ENCODE measurements at regions not wholly inside any gene's neighbourhood (a gene's known extent, or its start where the extent isn't known, plus 50 kb on each side); places are given as distances from the start of the nearest gene placed in this dataset.
"Not testable (repeated sequence)": the region's sequence is repeated elsewhere in the genome, so short reads cannot be mapped to it uniquely, and the experiment has no call there.

DNA sequence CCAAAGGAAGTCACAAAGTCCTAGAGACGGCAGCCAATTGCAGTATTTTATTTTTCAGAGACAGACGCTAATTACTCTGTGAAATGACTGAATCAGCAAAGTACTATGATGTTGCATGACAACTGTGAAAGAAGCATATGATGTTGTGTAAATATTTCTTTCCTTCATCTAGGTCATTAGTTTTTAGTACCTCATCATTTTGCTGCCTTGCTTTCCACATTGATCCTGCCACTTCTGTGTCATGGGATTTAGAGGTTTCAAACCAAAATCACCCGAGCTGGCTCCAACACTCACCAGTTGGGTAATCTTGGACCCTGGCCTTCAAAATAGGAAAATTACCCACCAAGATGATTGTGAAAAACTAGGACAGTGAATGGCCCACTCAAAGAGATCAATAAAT, 585.2 kb downstream of the ACTL7B start:
- no peak for DNase-seq

- DNase-seq = peak; percentile 59
These were observed 585.7 kb downstream of the ACTL7B start for GRCh38 chr9:108270051-108270450.

GRCh38 chr9:108269371-108269770, 586.4 kb downstream of the ACTL7B start:
- DNase-seq = no peak

DNA sequence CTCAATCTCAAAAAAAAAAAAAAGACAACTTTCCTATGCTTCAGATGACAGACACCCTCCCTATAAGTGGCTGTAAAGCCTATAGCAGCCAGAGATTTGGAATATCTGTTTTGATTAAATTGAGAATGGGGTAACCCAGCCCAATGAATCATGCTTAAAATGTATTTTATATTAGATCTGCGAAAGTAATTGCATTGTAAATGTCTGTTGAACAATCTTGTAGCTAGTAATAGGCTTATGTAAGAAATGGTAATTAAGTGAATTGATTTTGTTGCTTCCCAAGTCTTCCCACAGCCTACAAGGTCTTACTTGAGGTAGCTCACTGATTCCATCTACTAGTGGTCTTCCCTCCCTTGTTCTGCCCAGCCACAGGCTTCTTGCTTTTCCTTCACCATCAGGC, 590.7 kb downstream of the ACTL7B start:
- DNase-seq = no peak

- DNase-seq = no peak
These were observed 591.7 kb downstream of the ACTL7B start for GRCh38 chr9:108264093-108264492.

- DNase-seq = no peak
These were observed 593.0 kb downstream of the ACTL7B start for GRCh38 chr9:108262836-108263235.

GRCh38 chr9:108259917-108260675, 595.7 kb downstream of the ACTL7B start:
- DNase-seq = no peak

- DNase-seq = no peak
These were observed 597.1 kb downstream of the ACTL7B start for GRCh38 chr9:108258640-108259039.

GRCh38 chr9:108257382-108257781, 598.4 kb downstream of the ACTL7B start:
- DNase-seq = peak; percentile 38

DNA sequence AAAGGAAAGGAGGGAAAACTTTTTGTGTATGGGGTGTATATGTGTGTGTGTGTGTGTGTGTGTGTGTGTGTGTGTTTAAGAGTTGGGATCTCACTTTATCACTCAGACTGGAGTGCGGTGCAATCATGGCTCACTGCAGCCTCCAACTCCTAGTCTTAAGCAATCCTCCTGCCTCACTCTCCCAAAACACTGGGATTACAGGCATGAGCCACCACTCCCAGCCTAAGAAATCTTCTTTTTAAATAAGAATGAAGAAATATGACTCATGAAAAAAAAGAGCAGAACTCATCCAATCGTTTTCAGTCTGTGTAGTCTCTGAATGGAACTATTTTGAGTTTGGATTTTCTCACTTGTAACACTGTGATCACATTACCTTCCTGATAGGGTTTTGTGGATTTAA, 601.5 kb downstream of the ACTL7B start:
- peak; percentile 46 for DNase-seq

DNA sequence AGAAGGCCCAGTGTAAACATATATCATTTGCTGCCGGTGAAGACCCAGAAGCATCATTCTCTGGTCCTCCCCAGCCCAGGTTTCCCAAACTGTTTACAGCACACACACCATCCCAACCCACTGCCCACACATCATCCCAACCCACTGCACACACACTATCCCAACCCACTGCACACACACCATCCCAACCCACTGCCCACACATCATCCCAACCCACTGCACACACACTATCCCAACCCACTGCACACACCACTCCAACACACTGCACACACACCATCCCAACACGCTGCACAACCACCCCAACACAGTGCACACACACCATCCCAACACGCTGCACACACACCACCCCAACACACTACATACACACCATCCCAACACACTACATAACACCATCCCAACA, 608.4 kb downstream of the ACTL7B start:
- DNase-seq = not testable (repeated sequence)

DNA sequence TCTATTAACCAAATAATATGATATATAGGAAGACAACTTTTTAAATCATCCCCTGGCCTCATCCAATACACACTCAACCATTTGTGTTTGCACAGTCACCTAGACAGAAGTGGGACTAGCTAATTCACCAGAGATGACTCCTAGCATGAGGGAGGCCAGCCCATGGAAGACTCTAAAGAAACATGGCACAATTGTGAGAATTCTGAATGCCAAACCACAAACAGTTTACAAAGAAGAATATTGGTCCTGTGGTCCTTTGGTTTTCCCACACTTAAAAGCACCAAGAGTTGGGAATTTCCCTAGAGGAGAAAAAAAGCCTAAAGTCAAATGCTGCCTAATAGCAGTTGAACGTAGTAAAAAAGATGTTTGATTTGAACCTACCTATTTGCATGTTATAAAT, 609.9 kb downstream of the ACTL7B start:
- DNase-seq = no peak

DNA sequence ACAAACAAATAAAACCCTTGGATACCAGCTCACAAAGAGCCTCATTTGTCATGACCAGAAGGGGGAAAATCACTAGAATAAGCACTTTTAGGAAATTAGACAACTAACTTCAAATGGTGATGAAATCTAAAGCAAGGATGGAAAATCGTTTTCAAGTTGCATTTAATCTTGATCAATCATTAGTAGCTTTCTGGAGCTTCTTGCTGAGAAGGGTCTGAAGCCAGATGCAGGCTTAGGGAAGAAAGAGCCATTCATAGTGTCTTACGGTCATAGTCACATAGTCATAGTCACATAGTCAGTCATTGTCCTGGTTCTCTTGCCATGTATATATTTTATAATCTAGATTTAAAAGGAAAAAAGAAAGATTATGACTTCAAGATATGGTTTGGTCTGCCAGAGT, 610.5 kb downstream of the ACTL7B start:
- no peak for DNase-seq

- no peak for DNase-seq
These were observed 611.1 kb downstream of the ACTL7B start for GRCh38 chr9:108244686-108245085.

- DNase-seq = no peak
These were observed 614.3 kb downstream of the ACTL7B start for GRCh38 chr9:108241384-108242073.

DNA sequence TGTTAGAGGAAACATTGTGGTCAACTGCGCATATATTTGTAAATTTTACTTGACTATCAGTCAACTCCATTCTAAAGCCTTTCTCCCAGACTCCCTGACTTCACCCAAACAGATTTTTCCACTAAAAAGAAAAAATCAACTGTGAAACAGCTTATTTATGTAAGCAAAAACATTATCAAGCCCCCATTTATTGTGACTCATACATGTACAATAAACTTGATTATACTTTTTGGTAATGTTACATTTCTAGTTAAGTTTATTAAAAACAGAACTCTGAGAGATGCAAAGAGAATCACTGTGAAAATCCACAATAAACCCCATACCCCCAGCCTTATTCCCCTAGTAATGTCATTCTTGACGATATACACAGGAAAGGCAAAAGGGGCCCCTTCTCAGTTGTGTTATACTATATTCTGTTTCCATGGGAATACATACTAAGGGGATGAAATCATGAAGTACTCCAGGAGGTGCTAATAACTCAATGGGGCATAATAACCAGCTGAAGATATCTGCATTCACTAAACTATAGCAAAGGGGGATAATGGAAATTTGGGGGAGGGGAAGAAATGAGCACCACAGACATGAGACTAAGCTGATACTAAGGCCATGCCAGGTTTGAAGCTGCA, 616.0 kb downstream of the ACTL7B start:
- peak; percentile 68 for DNase-seq

DNA sequence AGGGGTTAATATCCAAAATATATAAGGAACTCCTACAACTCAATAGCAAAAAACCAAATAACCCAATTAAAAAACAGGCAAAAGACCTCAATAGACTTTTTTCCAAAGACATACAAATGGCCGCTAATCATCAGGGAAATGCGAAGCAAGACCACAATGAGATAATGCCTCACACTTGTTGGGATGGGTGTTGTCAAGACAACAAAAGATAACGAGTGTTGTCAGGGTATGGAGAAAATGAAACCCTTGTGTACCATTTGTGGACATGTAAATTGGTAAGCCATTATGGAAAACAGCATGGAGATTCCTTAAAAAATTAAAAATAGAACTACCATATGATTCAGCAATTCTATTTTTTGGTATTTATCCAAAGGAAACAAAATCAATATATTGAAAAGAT, 620.2 kb downstream of the ACTL7B start:
- DNase-seq = no peak

DNA sequence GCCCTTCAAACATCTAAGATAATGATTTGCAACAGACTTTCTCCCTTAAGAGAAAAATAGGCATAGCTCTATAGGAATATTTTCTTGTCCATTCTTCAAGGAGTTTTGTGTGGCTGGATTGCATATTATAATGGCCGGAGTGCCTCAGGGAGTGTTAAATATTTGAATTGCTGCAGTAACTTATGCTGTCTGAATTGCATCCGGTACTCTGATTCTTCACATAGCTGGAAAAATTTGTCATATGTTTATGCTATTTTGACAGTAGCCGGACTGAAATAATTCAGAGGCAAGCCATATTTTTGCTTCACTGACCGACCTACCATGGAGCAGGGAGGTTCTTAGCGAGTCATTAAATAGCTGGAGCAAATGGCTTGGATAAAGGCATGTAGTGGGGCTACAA, 621.0 kb downstream of the ACTL7B start:
- peak; percentile 47 for DNase-seq

DNA sequence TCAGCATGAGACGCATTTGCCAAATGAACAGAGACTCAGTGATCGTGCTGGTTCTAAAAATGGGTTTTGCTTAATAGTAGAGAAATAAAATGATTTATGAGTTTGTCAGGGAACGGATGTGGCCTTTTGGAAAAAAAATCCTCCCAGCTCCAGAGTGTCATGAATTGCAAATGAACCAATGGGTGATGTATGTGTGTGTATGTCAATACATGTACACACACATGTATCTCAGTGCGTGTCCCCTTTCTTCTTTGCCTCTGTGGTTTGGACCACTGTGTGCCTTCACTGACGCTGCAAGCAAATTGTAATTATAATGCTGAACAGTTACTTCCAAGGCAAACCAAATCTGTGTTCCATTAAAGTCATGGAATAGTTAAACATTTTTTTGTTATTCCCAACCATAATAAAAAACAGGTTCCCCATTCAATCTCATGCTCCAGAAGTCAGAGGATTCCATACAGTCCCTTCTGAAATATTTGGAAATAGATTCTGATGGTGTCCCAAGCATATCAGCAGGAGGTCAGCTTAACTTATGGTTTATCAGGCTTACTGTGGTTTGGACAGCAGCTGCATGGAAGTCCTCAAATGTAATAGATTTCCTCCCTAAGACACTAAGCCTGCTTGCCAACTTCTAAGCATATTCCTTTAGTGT, 630.5 kb downstream of the ACTL7B start:
- peak; percentile 21 for DNase-seq

DNA sequence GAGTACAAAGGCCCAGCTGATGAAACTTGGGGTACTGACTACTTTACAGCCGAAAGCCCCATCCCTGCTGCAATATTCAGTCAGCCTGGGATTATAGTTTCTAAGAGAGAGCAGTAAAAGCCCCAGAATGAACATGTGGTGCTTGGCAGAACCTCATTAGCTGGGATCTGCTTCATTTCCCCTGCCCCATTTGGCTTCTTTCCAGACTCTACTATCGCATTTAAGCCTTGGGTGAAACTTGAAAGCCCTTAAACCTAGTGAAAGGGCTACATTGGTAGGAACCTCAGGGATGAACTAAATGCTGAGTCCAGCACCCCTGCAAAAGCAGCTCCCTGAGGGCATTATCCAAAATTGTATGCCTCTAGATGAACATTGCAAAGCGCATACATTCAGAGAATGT, 631.1 kb downstream of the ACTL7B start:
- DNase-seq = no peak

DNA sequence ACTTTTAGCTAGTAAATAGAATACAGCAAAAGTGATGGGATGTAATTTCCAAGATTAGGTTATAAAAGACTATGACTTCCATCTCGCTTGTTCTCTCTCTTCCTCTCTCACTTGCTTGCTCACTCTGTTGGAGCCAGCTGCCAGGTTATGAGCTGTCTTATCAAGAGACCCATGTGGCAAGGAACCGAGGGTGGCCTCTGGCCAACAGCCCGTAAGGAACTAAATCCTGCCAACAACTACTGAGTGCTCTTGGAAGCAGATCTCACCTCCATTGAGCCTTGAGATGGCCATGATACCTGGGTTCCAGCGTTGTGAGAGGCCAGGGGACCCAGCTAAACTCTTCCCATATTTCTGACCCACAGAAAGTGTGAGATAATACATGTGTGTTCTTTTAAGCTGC, 636.1 kb downstream of the ACTL7B start:
- no peak for DNase-seq

DNA sequence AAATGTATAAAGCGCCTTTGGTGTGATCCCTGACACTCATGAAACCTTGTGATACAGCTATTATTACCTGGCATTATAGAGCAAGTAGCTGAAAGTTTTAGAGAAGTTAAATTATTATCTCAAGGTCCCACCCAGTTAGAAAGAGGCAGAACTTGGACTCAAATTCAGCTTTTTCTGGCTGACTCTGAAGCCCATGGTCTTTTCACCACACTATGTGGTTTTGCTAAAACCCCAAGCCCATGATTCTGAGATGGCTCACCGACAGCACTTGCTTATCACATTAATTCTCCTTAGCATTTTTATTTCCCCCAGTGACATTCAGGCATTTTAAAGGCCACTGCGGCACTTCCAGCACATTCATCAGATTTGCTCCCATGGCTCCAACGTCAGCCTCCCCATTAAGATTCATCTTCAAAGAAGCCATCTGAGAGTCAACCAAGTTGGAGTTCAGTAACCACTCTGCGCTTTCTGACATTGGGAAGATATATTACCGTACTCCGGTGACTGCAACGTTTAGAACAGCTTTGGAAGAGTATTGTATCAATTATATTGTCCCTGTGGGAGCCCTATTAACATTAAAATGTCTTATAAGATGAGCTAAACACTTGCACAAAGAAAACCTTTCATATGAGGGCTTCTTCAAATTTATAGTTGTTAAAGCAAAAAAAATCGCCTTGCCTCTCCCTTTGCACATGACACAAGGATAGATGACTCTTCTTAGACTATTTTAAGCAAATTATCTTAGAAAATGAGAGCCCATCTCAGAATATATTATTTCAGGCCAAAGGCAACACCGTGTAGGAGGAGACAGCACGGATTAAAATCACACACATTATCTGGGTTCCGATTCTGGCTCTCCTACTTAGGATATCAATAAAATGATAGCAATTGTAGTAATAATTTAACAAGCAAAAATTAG, 638.1 kb downstream of the ACTL7B start:
- DNase-seq = peak; percentile 87

DNA sequence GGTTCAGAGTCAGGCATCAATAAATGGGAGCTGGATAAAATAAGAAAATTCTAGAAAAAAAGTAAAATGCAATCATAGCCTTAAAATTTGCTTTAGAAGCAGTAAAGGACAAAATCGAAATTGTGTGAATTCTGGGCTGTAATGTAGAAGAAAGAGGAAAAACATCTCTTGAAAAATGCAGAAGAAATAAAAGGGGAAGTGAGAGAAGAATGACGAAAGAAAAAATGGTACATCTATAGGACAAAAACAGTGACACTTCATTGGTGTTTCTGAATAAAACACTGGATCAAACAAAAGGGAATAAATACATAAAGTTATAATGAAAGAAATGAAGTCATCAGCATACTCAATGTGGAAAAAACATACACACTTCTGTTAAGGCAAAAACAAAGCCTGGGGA, 642.3 kb downstream of the ACTL7B start:
- DNase-seq = no peak

Data from fibroblast of skin of right biceps (primary cell).